Neutrophil (primary cell): ENCODE measurements at regions not wholly inside any gene's neighbourhood (a gene's known extent, or its start where the extent isn't known, plus 50 kb on each side); places are given as distances from the start of the nearest gene placed in this dataset.

ENCODE experiments used
- H3K27ac ChIP-seq: fragments of 200-600 bp; sonication (generic); 2 replicates; pipeline ENCODE4 v1.5.1; 2016; ENCODE audit warnings: mild to moderate bottlenecking, moderate library complexity
- H3K27me3 ChIP-seq: fragments of 200-600 bp; sonication (generic); 2 replicates; pipeline ENCODE4 v1.6.0; 2016; ENCODE audit warnings: mild to moderate bottlenecking
- H3K36me3 ChIP-seq: fragments of 200-600 bp; sonication (generic); 2 replicates; pipeline ENCODE4 v1.5.1; 2017
- H3K4me1 ChIP-seq, 2 experiments: fragments of 200-600 bp in 1 of 2; sonication (generic) in 1 of 2; 1 replicate in 1 of 2; 2 replicates in 1 of 2; pipeline versions ENCODE4 v1.5.1 to v1.6.1; 2013 to 2016; ENCODE audit warnings: low read depth in 1 of 2, low read length in 1 of 2, mild to moderate bottlenecking in 1 of 2, moderate library complexity in 1 of 2; ENCODE audit not compliant: control insufficient read depth in 1 of 2, insufficient read depth in 1 of 2
- H3K4me3 ChIP-seq, 2 experiments: fragments of 200-600 bp in 1 of 2; sonication (generic) in 1 of 2; 1 replicate in 1 of 2; 2 replicates in 1 of 2; pipeline ENCODE4 v1.5.1; 2013 to 2016; ENCODE audit warnings: low read depth in 1 of 2, low read length in 1 of 2, mild to moderate bottlenecking in 1 of 2, moderate library complexity in 1 of 2
- H3K9me3 ChIP-seq: fragments of 200-600 bp; sonication (generic); 2 replicates; pipeline ENCODE4 v1.5.1; 2016
- CTCF ChIP-seq: fragments of 200-600 bp; sonication (generic); IDR thresholded peaks from 2 replicates; pipeline ENCODE4 v1.5.1; 2016; ENCODE audit warnings: antibody characterized with exemption

- no peak overlapping the region for H3K4me3 ChIP-seq
- TF ChIP-seq CTCF, result no peak
- no peaks in the 10 kb centered on the region for H3K9me3 ChIP-seq
- no peaks in the 10 kb centered on the region for H3K27me3 ChIP-seq
- no peaks in the 10 kb centered on the region for H3K4me1 ChIP-seq
- no peaks in the 10 kb centered on the region for H3K36me3 ChIP-seq
- H3K27ac ChIP-seq, result no peak overlapping the region
These were observed 176.1 kb upstream of the HS3ST1 start for GRCh38 chr4:11604821-11605220.

GRCh38 chr4:11603591-11604194 is 175.0 kb upstream of the HS3ST1 start:
- Histone ChIP-seq H3K27ac (no peak overlapping the region), H3K4me3 (no peak overlapping the region), H3K9me3 (no peaks in the 10 kb centered on the region), H3K27me3 (no peaks in the 10 kb centered on the region), H3K36me3 (no peaks in the 10 kb centered on the region), H3K4me1 (no peaks in the 10 kb centered on the region)
- no peak for TF ChIP-seq CTCF

- no peaks in the 10 kb centered on the region for H3K36me3 ChIP-seq
- H3K4me3 ChIP-seq, result no peak overlapping the region
- H3K27me3 ChIP-seq, result no peaks in the 10 kb centered on the region
- TF ChIP-seq CTCF, result no peak
- no peak overlapping the region for H3K27ac ChIP-seq
- no peaks in the 10 kb centered on the region for H3K4me1 ChIP-seq
- no peaks in the 10 kb centered on the region for H3K9me3 ChIP-seq
These were observed 174.1 kb upstream of the HS3ST1 start for GRCh38 chr4:11602606-11603340.

GRCh38 chr4:11599064-11599463 is 170.4 kb upstream of the HS3ST1 start:
- Histone ChIP-seq H3K36me3 (no peaks in the 10 kb centered on the region), H3K27me3 (no peaks in the 10 kb centered on the region)

GRCh38 chr4:11598591-11598990 is 169.9 kb upstream of the HS3ST1 start:
- Histone ChIP-seq H3K27me3 (no peaks in the 10 kb centered on the region), H3K4me3 (no peak overlapping the region), H3K4me1 (no peaks in the 10 kb centered on the region), H3K9me3 (no peaks in the 10 kb centered on the region), H3K27ac (no peak overlapping the region), H3K36me3 (no peaks in the 10 kb centered on the region)
- no peak for TF ChIP-seq CTCF

More at GRCh38 chr4:11599064-11599463, 170.4 kb upstream of the HS3ST1 start:
- H3K9me3 ChIP-seq, result no peaks in the 10 kb centered on the region
- no peak overlapping the region for H3K4me3 ChIP-seq
- TF ChIP-seq CTCF, result no peak
- H3K27ac ChIP-seq, result no peak overlapping the region
- H3K4me1 ChIP-seq, result no peaks in the 10 kb centered on the region
